H1 (cell line): ENCODE measurements at regions not wholly inside any gene's neighbourhood (a gene's known extent, or its start where the extent isn't known, plus 50 kb on each side); places are given as distances from the start of the nearest gene placed in this dataset.
A peak's percentile ranks its signal among the peaks of the same experiment; 100 is the strongest.

ENCODE experiments used
- CTCF ChIA-PET: fragments of 300-600 bp; sonication (Branson Sonifier 250); formaldehyde crosslinking; loops from one replicate; lab custom pipeline; 2021; ENCODE audit not compliant: partially characterized antibody; lab: Charles Lee
- POLR2A ChIA-PET: fragments of 300-600 bp; sonication (Branson Sonifier 250); formaldehyde crosslinking; loops from one replicate; lab custom pipeline; 2021; ENCODE audit warnings: inconsistent platforms; ENCODE audit not compliant: partially characterized antibody; lab: Charles Lee
- DNase-seq, 2 experiments: peaks; one replicate each; pipeline versions ENCODE4 v3.0.0 to v3.0.0-alpha.2; 2010 to 2022; ENCODE audit warnings: low spot score in 2 of 2, low read depth in 1 of 2, mixed read lengths in 1 of 2
- FAIRE-seq: peaks from 2 replicates; lab custom pipeline; 2011; peaks lifted over from hg19 to GRCh38; lab: Jason Lieb, UNC
- H2AFZ ChIP-seq: 2 replicates; pipeline ENCODE4 v1.8.1; 2012; ENCODE audit warnings: low read length, inconsistent platforms
- H2AK5ac ChIP-seq: 2 replicates; pipeline ENCODE4 v1.6.1; 2013; ENCODE audit warnings: low read depth, low read length
- H2BK120ac ChIP-seq: replicated peaks from 2 replicates; pipeline ENCODE3; 2013; ENCODE audit warnings: low read depth, low read length, inconsistent platforms
- H2BK12ac ChIP-seq: 2 replicates; pipeline ENCODE4 v1.6.1; 2013; ENCODE audit warnings: low read depth, low read length
- H2BK15ac ChIP-seq: 2 replicates; pipeline ENCODE4 v1.6.1; 2013; ENCODE audit warnings: low read length
- H2BK20ac ChIP-seq: 2 replicates; pipeline ENCODE4 v1.6.1; 2013; ENCODE audit warnings: low read length
- H2BK5ac ChIP-seq: 2 replicates; pipeline ENCODE4 v1.6.1; 2013; ENCODE audit warnings: low read depth, low read length
- H3K14ac ChIP-seq: 2 replicates; pipeline ENCODE4 v1.6.1; 2013; ENCODE audit warnings: inconsistent platforms; ENCODE audit not compliant: insufficient read length
- H3K18ac ChIP-seq: 2 replicates; pipeline ENCODE4 v1.6.1; 2013; ENCODE audit warnings: low read length; ENCODE audit errors: extremely low read depth
- H3K23ac ChIP-seq: 2 replicates; pipeline ENCODE4 v1.6.1; 2013; ENCODE audit warnings: inconsistent platforms; ENCODE audit not compliant: insufficient read length
- H3K23me2 ChIP-seq: 2 replicates; pipeline ENCODE4 v1.6.1; 2013; ENCODE audit warnings: low read depth, low read length
- H3K27ac ChIP-seq: 2 replicates; pipeline ENCODE4 v1.6.1; 2011; ENCODE audit warnings: low read depth, low read length, inconsistent platforms
- H3K27me3 ChIP-seq, 4 experiments: replicated peaks in 1 of 4; 1 replicate in 1 of 4; 2 replicates in 3 of 4; pipeline versions ENCODE4 v1.6.1 to v1.8.1; 2011 to 2013; ENCODE audit warnings: low read length in 3 of 4, mild to moderate bottlenecking in 3 of 4, inconsistent platforms in 2 of 4, mixed read lengths in 2 of 4, moderate library complexity in 1 of 4; ENCODE audit not compliant: control insufficient read depth in 3 of 4, insufficient read depth in 3 of 4; ENCODE audit errors: extremely low read depth in 1 of 4
- H3K36me3 ChIP-seq, 4 experiments: 2 replicates each; pipeline versions ENCODE4 v1.6.1 to v1.8.1; 2011 to 2013; ENCODE audit warnings: mild to moderate bottlenecking in 4 of 4, low read length in 3 of 4, moderate library complexity in 2 of 4, control low read depth in 1 of 4, inconsistent platforms in 1 of 4; ENCODE audit not compliant: insufficient read depth in 4 of 4, control insufficient read depth in 2 of 4
- H3K4ac ChIP-seq: replicated peaks from 2 replicates; pipeline ENCODE3; 2013; ENCODE audit warnings: low read length, low read depth, mixed read lengths, inconsistent platforms; ENCODE audit not compliant: insufficient read length
- H3K4me1 ChIP-seq, 4 experiments: replicated peaks in 1 of 4; 1 replicate in 1 of 4; 2 replicates in 3 of 4; pipeline versions ENCODE4 v1.6.1 to v1.8.1; 2011 to 2013; ENCODE audit warnings: low read length in 3 of 4, inconsistent platforms in 2 of 4, mixed read lengths in 1 of 4; ENCODE audit not compliant: insufficient read depth in 4 of 4, control insufficient read depth in 3 of 4
- H3K4me2 ChIP-seq, 2 experiments: 2 replicates each; pipeline versions ENCODE4 v1.6.1 to v1.8.1; 2011 to 2013; ENCODE audit warnings: low read depth in 2 of 2, low read length in 2 of 2, control low read depth in 1 of 2, inconsistent platforms in 1 of 2, mild to moderate bottlenecking in 1 of 2; ENCODE audit not compliant: insufficient read depth in 1 of 2
- H3K4me3 ChIP-seq, 4 experiments: fragments of 200-600, 300-600 bp in 1 of 4; sonication (generic), shearing (Covaris generic), sonication (Bioruptor Twin) in 1 of 4; 2 replicates each; pipeline versions ENCODE4 v1.5.1 to v1.8.1; 2011 to 2016; ENCODE audit warnings: low read length in 4 of 4, low read depth in 3 of 4, control low read depth in 2 of 4, inconsistent platforms in 2 of 4, mild to moderate bottlenecking in 2 of 4, mixed read lengths in 1 of 4, moderate library complexity in 1 of 4; ENCODE audit not compliant: insufficient read depth in 2 of 4; ENCODE audit errors: extremely low read depth in 1 of 4
- H3K56ac ChIP-seq: replicated peaks from 2 replicates; pipeline ENCODE3; 2013; ENCODE audit warnings: low read depth, mild to moderate bottlenecking, mixed read lengths, low read length, inconsistent platforms; ENCODE audit not compliant: insufficient read length
- H3K79me1 ChIP-seq: 2 replicates; pipeline ENCODE4 v1.6.1; 2013; ENCODE audit warnings: low read depth, low read length, control low read depth
- H3K79me2 ChIP-seq, 2 experiments: 2 replicates each; pipeline versions ENCODE4 v1.6.1 to v1.8.1; 2012 to 2013; ENCODE audit warnings: low read length in 2 of 2, mild to moderate bottlenecking in 2 of 2, inconsistent platforms in 1 of 2; ENCODE audit not compliant: insufficient read depth in 2 of 2, control insufficient read depth in 1 of 2
- H3K9ac ChIP-seq, 4 experiments: replicated peaks in 1 of 4; 1 replicate in 1 of 4; 2 replicates in 3 of 4; pipeline versions ENCODE4 v1.6.1 to v1.8.1; 2011 to 2013; ENCODE audit warnings: low read depth in 3 of 4, low read length in 3 of 4, control low read depth in 2 of 4, mild to moderate bottlenecking in 2 of 4, moderate library complexity in 2 of 4, inconsistent platforms in 1 of 4; ENCODE audit errors: extremely low read depth in 1 of 4
- H3K9me3 ChIP-seq, 2 experiments: 2 replicates each; pipeline versions ENCODE4 v1.6.1 to v1.8.1; 2012 to 2013; ENCODE audit warnings: mild to moderate bottlenecking in 2 of 2, moderate library complexity in 2 of 2, control low read depth in 1 of 2, inconsistent platforms in 1 of 2, low read depth in 1 of 2, low read length in 1 of 2, mixed read lengths in 1 of 2; ENCODE audit not compliant: insufficient read depth in 2 of 2
- H4K20me1 ChIP-seq, 2 experiments: replicated peaks in 1 of 2; 2 replicates each; pipeline versions ENCODE3 to v1.8.1; 2011 to 2013; ENCODE audit warnings: inconsistent platforms in 2 of 2, low read length in 2 of 2, mild to moderate bottlenecking in 1 of 2; ENCODE audit not compliant: insufficient read depth in 2 of 2, control insufficient read depth in 1 of 2
- H4K5ac ChIP-seq: 2 replicates; pipeline ENCODE4 v1.6.1; 2013; ENCODE audit warnings: low read length, low read depth, mixed read lengths, inconsistent platforms; ENCODE audit not compliant: insufficient read length
- H4K8ac ChIP-seq: 2 replicates; pipeline ENCODE4 v1.8.0; 2013; ENCODE audit warnings: mild to moderate bottlenecking, moderate library complexity, low read length, inconsistent platforms; ENCODE audit not compliant: insufficient read depth; ENCODE audit errors: extremely low read depth
- H4K91ac ChIP-seq: replicated peaks from 2 replicates; pipeline ENCODE3; 2013; ENCODE audit warnings: low read length, mixed read lengths, inconsistent platforms; ENCODE audit not compliant: insufficient read length
- BRCA1 ChIP-seq: IDR thresholded peaks from 2 replicates; pipeline ENCODE4 v1.6.1; 2012; ENCODE audit warnings: low read depth, low read length, improper control_type of control experiment
- CEBPB ChIP-seq: IDR thresholded peaks from 2 replicates; pipeline ENCODE4 v1.6.1; 2012; ENCODE audit warnings: low read depth, low read length
- FOSL1 ChIP-seq: IDR thresholded peaks from 2 replicates; pipeline ENCODE4 v1.6.1; 2011; ENCODE audit warnings: mild to moderate bottlenecking, low read depth, low read length, moderate library complexity; ENCODE audit not compliant: insufficient read depth
- HDAC2 ChIP-seq, 2 experiments: fragments of 300-600 bp in 1 of 2; sonication (generic) in 1 of 2; IDR thresholded peaks; 2 replicates each; pipeline ENCODE4 v1.6.1; 2011 to 2012; ENCODE audit warnings: low read depth in 2 of 2, low read length in 2 of 2, mild to moderate bottlenecking in 2 of 2, moderate library complexity in 2 of 2, borderline replicate concordance in 1 of 2, inconsistent platforms in 1 of 2
- MAFK ChIP-seq: IDR thresholded peaks from 2 replicates; pipeline ENCODE4 v1.6.1; 2012; ENCODE audit warnings: low read depth, mild to moderate bottlenecking, improper control_type of control experiment, low read length
- NANOG ChIP-seq: IDR thresholded peaks from 2 replicates; pipeline ENCODE4 v1.6.1; 2011; ENCODE audit warnings: low read length, low read depth, mild to moderate bottlenecking, inconsistent platforms; ENCODE audit not compliant: insufficient read depth, poor library complexity, severe bottlenecking
- PHF8 ChIP-seq: fragments of 200-600 bp; sonication (generic); conservative IDR thresholded peaks from 2 replicates; pipeline ENCODE4 v1.7.1; 2012; ENCODE audit warnings: low read depth, mild to moderate bottlenecking, inconsistent platforms, low read length, moderate library complexity
- SAP30 ChIP-seq: fragments of 300-600 bp; sonication (generic); IDR thresholded peaks from 2 replicates; pipeline ENCODE4 v1.7.1; 2012; ENCODE audit warnings: low read length, moderate library complexity, mild to moderate bottlenecking, inconsistent platforms; ENCODE audit not compliant: insufficient read depth, insufficient replicate concordance
- TAF1 ChIP-seq: IDR thresholded peaks from 2 replicates; pipeline ENCODE4 v1.6.1; 2011; ENCODE audit warnings: mild to moderate bottlenecking, low read depth, low read length
- TCF12 ChIP-seq: IDR thresholded peaks from 2 replicates; pipeline ENCODE4 v1.6.1; 2011; ENCODE audit warnings: low read depth, mild to moderate bottlenecking, low read length
- YY1 ChIP-seq: IDR thresholded peaks from 2 replicates; pipeline ENCODE4 v1.6.1; 2011; ENCODE audit warnings: low read depth, mild to moderate bottlenecking, low read length
- ZNF274 ChIP-seq: IDR thresholded peaks from 2 replicates; pipeline ENCODE4 v1.7.0; 2012; ENCODE audit warnings: low read length, borderline replicate concordance; ENCODE audit errors: extremely low read depth
- WGBS, 2 experiments: shearing (Covaris generic) in 1 of 2; methylation state at CpG; one replicate each; pipeline versions ENCODE4 v1.1.6 to v1.1.7; 2013 to 2015; ENCODE audit warnings: low lambda C conversion rate in 2 of 2, mixed read lengths in 2 of 2, inconsistent platforms in 1 of 2, low coverage in 1 of 2, missing lambda C conversion rate in 1 of 2; ENCODE audit not compliant: insufficient replicate concordance in 2 of 2, insufficient coverage in 1 of 2, insufficient read length in 1 of 2; ENCODE audit errors: extremely low coverage in 1 of 2, missing lambda C conversion rate in 1 of 2; 5-methylcytosine and 5-hydroxymethylcytosine counted together

DNA sequence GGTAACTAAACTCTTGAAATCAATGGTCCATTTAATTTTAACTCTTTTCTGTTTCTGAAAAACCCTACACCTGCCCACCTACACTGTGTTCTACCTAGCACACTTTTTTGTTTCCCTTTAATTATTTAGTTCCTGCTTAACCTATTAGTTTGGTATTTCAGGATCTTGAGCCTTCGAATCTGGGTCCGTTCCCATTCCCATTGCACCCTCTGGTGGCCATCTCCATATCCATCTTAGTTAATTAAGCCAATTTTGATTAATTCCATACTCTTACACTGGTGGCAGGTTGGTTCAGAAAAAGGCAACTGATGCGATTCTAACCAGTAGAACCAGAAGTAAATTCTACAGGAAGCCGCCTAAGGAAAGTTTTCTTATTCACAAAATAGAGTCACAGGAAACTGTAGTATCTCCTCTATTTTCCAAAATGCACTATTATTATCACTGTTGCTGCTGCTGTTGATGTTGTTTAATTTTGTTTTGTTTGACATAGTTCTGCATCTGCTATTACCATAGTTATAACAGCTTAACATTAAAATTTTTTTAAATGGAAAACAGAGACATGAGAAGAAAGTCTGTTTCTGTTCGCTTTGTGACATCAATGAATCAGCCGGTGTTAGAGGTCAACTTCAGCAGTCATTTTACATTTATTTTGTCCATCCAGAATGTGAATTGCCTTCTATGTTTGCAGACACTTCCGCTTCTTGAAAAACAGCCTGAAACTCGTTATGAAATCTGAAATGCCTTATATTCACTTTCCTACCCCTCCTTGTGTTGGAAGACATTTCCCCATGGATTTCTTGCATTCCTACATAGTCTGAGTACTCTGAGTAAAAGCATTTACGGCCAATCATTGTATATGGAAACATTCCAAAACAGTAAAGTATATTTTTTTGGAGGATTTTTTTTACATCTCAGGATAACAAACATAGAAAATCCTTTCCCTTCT is 115.5 kb upstream of the NCAM2 start:
- Histone ChIP-seq H3K4me2 (no peak overlapping the region), H3K4me3 (no peak overlapping the region), H2BK15ac (no peak overlapping the region), H3K79me1 (no peaks in the 10 kb centered on the region), H3K23ac (no peak overlapping the region), H4K8ac (no peak overlapping the region), H3K9me3 (no peaks in the 10 kb centered on the region), H3K23me2 (no peaks in the 10 kb centered on the region), H2BK120ac (no peak overlapping the region), H2AFZ (no peak overlapping the region), H3K4ac (no peak overlapping the region), H3K36me3 (no peaks in the 10 kb centered on the region), H2BK5ac (no peak overlapping the region), H2BK20ac (no peak overlapping the region), H3K27ac (no peak overlapping the region), H4K20me1 (no peaks in the 10 kb centered on the region), H3K4me1 (no peaks in the 10 kb centered on the region), H3K27me3 (no peaks in the 10 kb centered on the region), H2BK12ac (no peak overlapping the region), H3K9ac (no peak overlapping the region), H3K18ac (no peak overlapping the region), H3K79me2 (no peaks in the 10 kb centered on the region), H4K5ac (no peak overlapping the region), H3K14ac (no peak overlapping the region), H4K91ac (no peak overlapping the region), H2AK5ac (no peak overlapping the region), H3K56ac (no peak overlapping the region)
- peak; percentile 27 to 65 for DNase-seq
- ChIA-PET CTCF (no interaction called here), POLR2A (no interaction called here)
- peak; percentile 66 for FAIRE-seq
- WGBS, 2 experiments = 62% methylated on average over 9 of the region's 9 CpGs; no CpG with 5 or more reads in 1 of the 2 experiments
- TF ChIP-seq FOSL1 = no peak
- TF ChIP-seq HDAC2 (IDR thresholded peaks at IDR 0.05; ENCODE audit: borderline replicate concordance in 1 of 2, low read depth in 2 of 2, low read length in 2 of 2) = no peak
- no peak for TF ChIP-seq BRCA1
- no peak for TF ChIP-seq ZNF274
- no peak for TF ChIP-seq TCF12
- no peak for TF ChIP-seq PHF8
- no peak for TF ChIP-seq NANOG
- no peak for TF ChIP-seq CEBPB
- TF ChIP-seq YY1 = no peak
- no peak for TF ChIP-seq SAP30
- no peak for TF ChIP-seq TAF1
- peak; percentile 11; the same call in 1 of the 2 replicates for TF ChIP-seq MAFK
